C4-2B (cell line): ENCODE measurements at regions not wholly inside any gene's neighbourhood (a gene's known extent, or its start where the extent isn't known, plus 50 kb on each side); places are given as distances from the start of the nearest gene placed in this dataset.
"Not testable (repeated sequence)": the region's sequence is repeated elsewhere in the genome, so short reads cannot be mapped to it uniquely, and the experiment has no call there.

Source experiments
- H3K27ac ChIP-seq: fragments of 450-650 bp; 2 replicates; pipeline ENCODE4 v1.5.1; 2017
- ZFX ChIP-seq: fragments of 450-650 bp; IDR thresholded peaks from 2 replicates; pipeline ENCODE4 v1.6.1; 2017
- TF ChIP-seq, protein P1 (sequence below): fragments of 450-650 bp; conservative IDR thresholded peaks from 2 replicates; pipeline ENCODE4 v1.5.1; 2017; ENCODE audit warnings: mild to moderate bottlenecking

GRCh38 chr1:187938092-187938491 lies 1109.3 kb downstream of the PLA2G4A start:
- H3K27ac ChIP-seq: no peak overlapping the region
- TF ChIP-seq ZFX: no peak
- TF ChIP-seq, protein P1, sequence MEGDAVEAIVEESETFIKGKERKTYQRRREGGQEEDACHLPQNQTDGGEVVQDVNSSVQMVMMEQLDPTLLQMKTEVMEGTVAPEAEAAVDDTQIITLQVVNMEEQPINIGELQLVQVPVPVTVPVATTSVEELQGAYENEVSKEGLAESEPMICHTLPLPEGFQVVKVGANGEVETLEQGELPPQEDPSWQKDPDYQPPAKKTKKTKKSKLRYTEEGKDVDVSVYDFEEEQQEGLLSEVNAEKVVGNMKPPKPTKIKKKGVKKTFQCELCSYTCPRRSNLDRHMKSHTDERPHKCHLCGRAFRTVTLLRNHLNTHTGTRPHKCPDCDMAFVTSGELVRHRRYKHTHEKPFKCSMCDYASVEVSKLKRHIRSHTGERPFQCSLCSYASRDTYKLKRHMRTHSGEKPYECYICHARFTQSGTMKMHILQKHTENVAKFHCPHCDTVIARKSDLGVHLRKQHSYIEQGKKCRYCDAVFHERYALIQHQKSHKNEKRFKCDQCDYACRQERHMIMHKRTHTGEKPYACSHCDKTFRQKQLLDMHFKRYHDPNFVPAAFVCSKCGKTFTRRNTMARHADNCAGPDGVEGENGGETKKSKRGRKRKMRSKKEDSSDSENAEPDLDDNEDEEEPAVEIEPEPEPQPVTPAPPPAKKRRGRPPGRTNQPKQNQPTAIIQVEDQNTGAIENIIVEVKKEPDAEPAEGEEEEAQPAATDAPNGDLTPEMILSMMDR: no peak

GRCh38 chr1:187942986-187943385 lies 1114.2 kb downstream of the PLA2G4A start:
- H3K27ac ChIP-seq: no peak overlapping the region
- no peak for TF ChIP-seq ZFX
- TF ChIP-seq, protein P1: no peak

DNA sequence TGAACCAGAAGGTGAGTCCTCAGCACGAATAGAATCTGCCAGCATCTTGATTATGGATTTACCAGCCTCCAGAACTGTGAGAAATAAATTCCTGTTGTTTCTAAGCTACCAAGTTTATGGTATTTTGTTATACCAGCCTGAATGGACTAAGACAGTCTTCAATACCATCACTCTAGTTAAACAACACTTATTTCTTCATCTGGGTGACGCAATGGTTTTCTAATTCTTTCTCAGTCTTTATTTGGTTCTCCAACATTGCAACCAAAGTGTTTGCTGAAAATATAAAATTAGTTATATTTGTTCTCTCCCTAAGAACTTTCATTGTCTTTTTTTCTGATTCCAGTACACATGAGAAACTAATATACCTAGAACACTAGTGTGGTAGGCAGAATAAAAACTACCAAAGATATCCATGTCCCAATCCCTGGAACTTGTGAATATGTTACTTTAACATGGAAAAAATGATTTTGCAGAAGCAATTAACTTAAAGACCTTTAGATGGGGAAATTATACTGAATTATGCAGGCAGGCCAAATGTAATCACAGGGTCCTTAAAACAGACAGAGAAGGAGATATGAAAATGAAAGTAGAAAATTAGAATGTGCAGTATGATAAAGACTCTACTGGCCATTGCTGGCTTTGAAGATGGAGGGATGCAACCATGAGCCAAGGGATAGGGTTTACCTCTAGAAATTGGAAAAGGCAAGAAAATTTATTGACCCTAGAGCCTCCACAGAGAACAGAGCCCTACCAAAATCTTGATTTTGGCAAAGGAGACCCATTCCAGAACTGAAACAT lies 1115.1 kb downstream of the PLA2G4A start:
- no peak for TF ChIP-seq ZFX

GRCh38 chr1:187946661-187947060 lies 1117.9 kb downstream of the PLA2G4A start:
- not testable (repeated sequence) for H3K27ac ChIP-seq

More for the DNA sequence above, 1115.1 kb downstream of the PLA2G4A start:
- no peak overlapping the region for H3K27ac ChIP-seq

DNA sequence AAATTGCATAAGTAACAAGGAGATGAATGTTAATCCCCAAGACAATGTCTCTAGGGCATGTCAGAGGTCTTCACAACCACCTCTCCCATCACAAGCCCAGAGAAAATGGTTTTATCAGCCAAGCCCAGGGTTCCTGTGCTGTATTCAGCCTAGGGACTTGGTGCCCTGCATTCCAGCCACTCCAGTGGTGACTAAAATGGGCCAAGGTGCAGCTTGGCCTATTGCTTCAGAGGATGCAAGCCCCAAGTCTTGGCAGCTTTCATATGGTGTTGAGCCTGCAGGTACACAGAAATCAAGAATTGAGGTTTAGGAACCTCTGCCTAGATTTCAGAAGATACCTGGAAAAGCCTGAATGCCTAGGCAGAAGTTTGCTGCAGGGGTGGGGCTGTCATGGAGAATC lies 1118.6 kb downstream of the PLA2G4A start:
- no peak overlapping the region for H3K27ac ChIP-seq
- no peak for TF ChIP-seq ZFX
- TF ChIP-seq, protein P1: no peak

GRCh38 chr1:187948170-187948794 lies 1119.5 kb downstream of the PLA2G4A start:
- H3K27ac ChIP-seq: no peak overlapping the region
- TF ChIP-seq, protein P1: no peak
- no peak for TF ChIP-seq ZFX

DNA sequence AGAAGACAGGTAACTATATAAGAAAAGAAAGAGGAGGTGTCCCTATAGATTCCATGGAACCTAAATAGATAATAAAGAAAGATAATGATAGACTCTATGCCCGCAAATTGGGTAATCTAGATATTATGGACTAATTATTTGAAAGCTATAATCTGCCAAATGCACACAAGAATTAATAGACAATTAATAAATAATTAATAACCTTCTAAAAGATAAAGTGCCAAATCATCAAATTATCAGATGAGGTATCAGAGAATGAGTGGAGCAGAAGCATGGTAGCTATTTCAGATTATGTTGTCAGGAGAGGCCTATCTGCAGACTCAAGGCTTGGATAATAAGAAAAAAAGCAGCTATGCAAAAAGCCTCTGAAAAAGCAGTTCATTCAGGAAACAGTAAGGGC lies 1120.8 kb downstream of the PLA2G4A start:
- H3K27ac ChIP-seq: no peak overlapping the region
- TF ChIP-seq, protein P1: no peak
- no peak for TF ChIP-seq ZFX

- H3K27ac ChIP-seq: no peak overlapping the region
- TF ChIP-seq ZFX: no peak
- TF ChIP-seq, protein P1: no peak
These were observed 1123.1 kb downstream of the PLA2G4A start for GRCh38 chr1:187951817-187952216.
